Panc1 (cell line): ENCODE measurements at regions not wholly inside any gene's neighbourhood (a gene's known extent, or its start where the extent isn't known, plus 50 kb on each side); places are given as distances from the start of the nearest gene placed in this dataset.

Source experiments
- TF ChIP-seq, protein P1 (sequence below): fragments of 450-650 bp; IDR thresholded peaks from 2 replicates; pipeline ENCODE4 v1.5.1; 2017; ENCODE audit warnings: mild to moderate bottlenecking
- TF ChIP-seq, protein P2 (sequence below), 2 experiments: IDR thresholded peaks; 2 replicates each; pipeline ENCODE4 v1.6.1; 2011 to 2012; ENCODE audit warnings: low read depth in 2 of 2, control low read depth in 1 of 2, low read length in 1 of 2, mild to moderate bottlenecking in 1 of 2, moderate library complexity in 1 of 2; ENCODE audit not compliant: insufficient read depth in 1 of 2

DNA sequence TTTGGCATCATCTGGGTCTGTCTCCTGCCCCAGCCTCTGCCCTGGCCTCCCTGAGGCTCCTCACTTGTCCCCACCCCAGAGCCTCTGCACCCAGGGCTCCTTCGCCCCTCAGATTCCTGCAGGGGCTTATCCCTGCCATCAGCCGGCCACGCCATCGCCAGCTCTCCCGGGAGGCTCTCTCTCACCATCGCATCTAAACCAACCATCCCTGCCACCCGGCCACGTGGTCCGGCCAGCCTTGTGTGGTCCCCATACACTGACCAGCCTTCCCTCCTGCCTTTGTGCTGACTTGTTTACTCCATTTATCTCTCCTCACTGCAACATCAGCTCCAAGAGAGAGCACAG, 134.3 kb upstream of the IQSEC1 start:
- TF ChIP-seq, protein P1, sequence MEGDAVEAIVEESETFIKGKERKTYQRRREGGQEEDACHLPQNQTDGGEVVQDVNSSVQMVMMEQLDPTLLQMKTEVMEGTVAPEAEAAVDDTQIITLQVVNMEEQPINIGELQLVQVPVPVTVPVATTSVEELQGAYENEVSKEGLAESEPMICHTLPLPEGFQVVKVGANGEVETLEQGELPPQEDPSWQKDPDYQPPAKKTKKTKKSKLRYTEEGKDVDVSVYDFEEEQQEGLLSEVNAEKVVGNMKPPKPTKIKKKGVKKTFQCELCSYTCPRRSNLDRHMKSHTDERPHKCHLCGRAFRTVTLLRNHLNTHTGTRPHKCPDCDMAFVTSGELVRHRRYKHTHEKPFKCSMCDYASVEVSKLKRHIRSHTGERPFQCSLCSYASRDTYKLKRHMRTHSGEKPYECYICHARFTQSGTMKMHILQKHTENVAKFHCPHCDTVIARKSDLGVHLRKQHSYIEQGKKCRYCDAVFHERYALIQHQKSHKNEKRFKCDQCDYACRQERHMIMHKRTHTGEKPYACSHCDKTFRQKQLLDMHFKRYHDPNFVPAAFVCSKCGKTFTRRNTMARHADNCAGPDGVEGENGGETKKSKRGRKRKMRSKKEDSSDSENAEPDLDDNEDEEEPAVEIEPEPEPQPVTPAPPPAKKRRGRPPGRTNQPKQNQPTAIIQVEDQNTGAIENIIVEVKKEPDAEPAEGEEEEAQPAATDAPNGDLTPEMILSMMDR = no peak
- TF ChIP-seq, protein P2, sequence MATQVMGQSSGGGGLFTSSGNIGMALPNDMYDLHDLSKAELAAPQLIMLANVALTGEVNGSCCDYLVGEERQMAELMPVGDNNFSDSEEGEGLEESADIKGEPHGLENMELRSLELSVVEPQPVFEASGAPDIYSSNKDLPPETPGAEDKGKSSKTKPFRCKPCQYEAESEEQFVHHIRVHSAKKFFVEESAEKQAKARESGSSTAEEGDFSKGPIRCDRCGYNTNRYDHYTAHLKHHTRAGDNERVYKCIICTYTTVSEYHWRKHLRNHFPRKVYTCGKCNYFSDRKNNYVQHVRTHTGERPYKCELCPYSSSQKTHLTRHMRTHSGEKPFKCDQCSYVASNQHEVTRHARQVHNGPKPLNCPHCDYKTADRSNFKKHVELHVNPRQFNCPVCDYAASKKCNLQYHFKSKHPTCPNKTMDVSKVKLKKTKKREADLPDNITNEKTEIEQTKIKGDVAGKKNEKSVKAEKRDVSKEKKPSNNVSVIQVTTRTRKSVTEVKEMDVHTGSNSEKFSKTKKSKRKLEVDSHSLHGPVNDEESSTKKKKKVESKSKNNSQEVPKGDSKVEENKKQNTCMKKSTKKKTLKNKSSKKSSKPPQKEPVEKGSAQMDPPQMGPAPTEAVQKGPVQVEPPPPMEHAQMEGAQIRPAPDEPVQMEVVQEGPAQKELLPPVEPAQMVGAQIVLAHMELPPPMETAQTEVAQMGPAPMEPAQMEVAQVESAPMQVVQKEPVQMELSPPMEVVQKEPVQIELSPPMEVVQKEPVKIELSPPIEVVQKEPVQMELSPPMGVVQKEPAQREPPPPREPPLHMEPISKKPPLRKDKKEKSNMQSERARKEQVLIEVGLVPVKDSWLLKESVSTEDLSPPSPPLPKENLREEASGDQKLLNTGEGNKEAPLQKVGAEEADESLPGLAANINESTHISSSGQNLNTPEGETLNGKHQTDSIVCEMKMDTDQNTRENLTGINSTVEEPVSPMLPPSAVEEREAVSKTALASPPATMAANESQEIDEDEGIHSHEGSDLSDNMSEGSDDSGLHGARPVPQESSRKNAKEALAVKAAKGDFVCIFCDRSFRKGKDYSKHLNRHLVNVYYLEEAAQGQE (IDR thresholded peaks at IDR 0.05; ENCODE audit: insufficient read depth in 1 of 2, low read depth in 2 of 2, low read length in 1 of 2) = no peak
